Amniotic stem cell (primary cell): ENCODE measurements at regions not wholly inside any gene's neighbourhood (a gene's known extent, or its start where the extent isn't known, plus 50 kb on each side); places are given as distances from the start of the nearest gene placed in this dataset.

ENCODE experiments used
- DNase-seq: peaks from one replicate; lab custom pipeline; 2025; lab: John Stamatoyannopoulos, UW

DNA sequence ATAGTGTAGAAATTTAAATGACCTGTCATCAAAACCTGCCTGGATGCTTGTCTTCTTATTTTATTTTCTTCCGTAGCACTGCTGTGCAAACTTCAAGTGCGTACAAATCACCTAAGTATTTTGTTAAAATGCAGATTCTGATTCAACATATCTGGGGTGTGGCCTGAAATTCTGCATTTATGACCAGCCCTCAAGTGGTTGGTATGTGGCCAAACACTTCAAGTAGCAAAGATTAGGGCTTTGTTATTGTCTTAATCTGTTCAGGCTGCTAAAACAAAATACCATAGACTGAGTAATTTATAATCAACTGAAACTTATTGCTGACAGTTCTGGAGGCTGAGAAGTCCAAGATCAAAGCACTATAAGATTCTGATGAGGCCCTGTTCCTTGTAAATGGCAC lies 97.6 kb upstream of the LRRC3B start:
- DNase-seq, result no peak

DNA sequence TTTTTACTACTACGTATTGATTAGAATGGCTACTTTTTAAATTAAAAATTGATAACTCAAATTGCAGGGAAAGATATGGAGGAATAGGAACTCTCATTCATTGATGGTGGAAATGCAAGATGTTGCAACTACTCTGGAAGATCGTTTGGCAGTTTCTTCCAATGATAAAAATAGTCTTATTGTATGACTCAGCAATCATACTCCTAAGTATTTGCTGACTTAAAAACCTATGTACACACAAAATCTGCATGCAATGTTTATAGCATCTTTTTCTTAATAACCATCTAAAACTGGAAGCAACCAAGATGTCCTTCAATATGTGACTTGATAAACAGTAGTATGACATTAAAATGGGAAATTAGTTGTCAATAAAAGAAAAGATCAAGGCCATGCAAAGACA lies 87.4 kb upstream of the LRRC3B start:
- DNase-seq, result no peak

DNA sequence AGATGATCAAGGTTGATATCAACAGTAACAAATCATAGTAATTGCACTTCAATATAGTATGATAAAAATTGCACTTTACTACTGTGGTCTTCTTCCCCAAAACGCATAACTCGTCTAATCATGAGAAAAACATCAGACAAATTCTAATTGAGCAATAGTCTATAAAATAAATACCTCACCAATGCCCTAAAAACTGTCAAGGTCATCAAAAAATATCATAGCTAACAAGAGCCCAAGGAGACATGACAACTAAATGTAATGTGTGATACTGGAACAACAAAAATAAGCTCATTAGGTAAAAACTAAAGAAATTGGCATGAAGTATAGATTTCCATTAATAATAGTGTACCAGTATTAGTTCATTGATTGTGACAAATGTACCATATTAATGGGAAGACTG lies 85.6 kb upstream of the LRRC3B start:
- DNase-seq, result no peak

DNA sequence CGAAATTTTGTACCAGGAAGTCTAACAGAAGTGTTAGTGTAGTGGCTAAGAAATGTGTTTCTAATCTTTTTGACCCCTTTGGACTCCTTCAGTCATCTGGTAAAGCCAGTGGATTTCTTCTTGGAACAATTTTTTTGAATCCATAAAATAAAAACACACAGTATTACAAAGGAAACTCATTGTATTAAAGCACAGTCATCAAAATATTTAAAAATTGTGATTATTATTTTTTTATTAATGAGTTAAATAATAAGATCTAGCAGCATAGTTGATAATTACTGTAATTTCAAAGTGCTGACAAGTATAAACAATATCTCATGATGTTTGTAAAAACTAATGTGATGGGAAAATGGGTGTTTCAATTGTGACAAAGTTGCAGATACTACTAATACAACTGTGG lies 72.2 kb upstream of the LRRC3B start:
- no peak for DNase-seq

DNA sequence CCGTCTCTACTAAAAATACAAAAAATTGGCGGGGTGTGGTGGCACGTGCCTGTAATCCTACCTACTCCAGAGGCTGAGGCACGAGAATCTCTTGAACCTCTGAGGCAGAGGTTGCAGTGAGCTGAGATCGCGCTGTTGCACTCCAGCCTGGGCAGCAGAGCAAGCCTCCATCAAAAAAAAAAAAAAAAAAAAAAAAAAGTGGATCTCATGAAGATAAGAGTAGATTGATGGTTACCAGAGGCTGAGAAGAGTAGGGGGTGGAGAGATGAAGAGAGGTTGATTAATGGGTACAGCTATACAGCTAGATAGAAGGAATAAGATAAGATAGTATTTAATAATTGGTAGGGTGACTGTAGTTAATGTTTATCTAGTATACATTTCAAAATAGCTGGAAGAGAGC lies 65.9 kb upstream of the LRRC3B start:
- DNase-seq, result no peak

DNA sequence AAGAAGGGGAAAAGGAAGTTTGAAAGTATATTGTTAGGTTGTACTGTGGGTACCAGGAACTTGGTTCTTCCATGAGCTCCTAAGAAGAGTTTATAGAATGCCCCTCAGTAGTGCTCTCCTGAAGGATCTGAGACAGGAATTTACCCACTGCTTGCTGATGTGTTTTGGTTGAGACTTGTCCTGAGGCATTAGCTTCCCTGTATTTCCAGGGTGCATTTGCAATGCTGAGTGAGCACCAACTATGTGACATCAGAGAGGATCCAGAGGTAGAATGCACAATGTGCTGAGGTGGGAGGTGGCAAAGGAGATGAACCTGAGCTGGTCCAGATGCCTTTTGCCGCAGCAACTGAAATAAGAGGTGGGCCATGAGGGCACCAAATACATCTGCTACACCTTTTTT lies 64.3 kb upstream of the LRRC3B start:
- no peak for DNase-seq

DNA sequence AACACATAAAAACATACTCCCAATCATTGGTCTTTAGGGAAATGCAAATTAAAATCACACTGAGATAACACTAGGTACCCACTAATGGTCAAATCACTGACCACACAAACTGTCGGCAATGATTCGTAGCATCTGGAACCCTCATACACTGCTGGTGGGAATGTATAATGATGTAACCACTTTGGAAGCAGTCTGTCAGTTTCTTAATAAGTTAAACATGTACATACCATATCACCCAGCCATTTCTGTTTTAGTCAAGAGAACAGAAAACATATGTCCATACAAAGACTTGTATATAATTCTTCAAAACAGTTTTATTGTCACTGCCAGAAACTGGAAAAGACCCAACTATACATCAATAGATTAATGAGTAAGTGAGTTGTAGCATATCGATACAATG lies 63.3 kb upstream of the LRRC3B start:
- no peak for DNase-seq

DNA sequence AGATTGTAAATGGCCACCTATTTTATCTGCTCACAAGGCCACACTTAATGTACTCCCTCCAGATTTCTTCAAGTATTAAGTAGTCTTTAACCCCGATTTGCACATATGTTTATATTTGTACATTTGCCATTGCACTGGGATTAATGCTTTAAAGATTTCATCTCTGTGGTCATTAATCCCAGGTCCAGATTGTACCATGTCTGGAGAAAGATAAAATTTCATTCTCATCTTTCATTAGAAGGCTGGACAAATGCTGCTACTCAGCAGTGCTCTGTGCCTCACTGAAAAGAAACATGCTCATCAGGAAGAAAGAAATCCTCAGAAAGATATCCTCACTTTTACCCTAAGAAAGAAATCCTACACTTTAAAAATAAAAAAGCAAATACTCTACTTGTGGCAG lies 62.5 kb upstream of the LRRC3B start:
- no peak for DNase-seq

DNA sequence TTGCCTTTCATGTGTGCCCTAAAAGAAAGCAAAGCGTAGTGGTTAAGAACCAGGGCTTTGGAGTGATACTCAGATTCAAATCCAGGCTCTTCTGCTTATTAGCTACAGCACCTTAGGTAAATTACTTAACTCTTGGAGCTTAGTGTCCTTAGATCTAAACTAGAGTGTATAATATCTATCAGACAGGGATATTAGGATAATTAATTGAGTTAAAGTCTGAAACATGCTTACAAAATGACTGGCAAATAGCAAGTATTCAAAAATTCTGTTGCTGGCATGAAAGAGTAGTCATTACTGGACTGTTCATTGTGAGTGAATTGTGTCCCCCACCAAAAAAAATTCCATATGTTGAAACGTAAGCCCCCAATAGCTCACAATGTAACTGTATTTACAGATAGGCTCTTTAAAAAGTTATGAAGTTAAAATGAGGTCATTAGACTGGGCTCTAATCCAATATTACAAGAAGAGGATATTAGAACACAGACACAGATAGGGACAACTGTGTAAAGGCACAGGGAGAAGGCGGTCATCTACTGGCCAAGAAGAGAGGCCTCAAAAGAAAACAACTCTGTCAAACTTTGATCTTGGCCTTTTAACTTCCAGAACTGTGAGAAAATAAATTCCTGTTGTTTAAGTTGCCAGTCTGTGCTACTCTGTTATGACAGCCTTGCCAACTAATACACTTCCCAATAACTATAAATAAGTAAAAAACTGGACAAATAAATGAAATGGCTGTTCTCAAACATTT lies 60.4 kb upstream of the LRRC3B start:
- DNase-seq, result no peak
